GM21367 (cell line): ENCODE measurements at regions not wholly inside any gene's neighbourhood (a gene's known extent, or its start where the extent isn't known, plus 50 kb on each side); places are given as distances from the start of the nearest gene placed in this dataset.
"Not testable (repeated sequence)": the region's sequence is repeated elsewhere in the genome, so short reads cannot be mapped to it uniquely, and the experiment has no call there.

Source experiments
- ATAC-seq: cut with Tn5 transposase; IDR thresholded peaks from one replicate; pipeline ENCODE4 v1.9.1; 2021; ENCODE audit not compliant: unreplicated experiment

- ATAC-seq: no peak
Measured at GRCh38 chr3:72081471-72082185, 296.7 kb upstream of the PROK2 start.

- no peak for ATAC-seq
Measured at GRCh38 chr3:72080800-72081199, 295.9 kb upstream of the PROK2 start.

- no peak for ATAC-seq
Measured at GRCh38 chr3:72080095-72080494, 295.1 kb upstream of the PROK2 start.

GRCh38 chr3:72079369-72079872 is 294.5 kb upstream of the PROK2 start:
- no peak for ATAC-seq

GRCh38 chr3:72078676-72079368 is 293.9 kb upstream of the PROK2 start:
- no peak for ATAC-seq

- ATAC-seq: no peak
Measured at GRCh38 chr3:72077473-72078259, 292.7 kb upstream of the PROK2 start.

GRCh38 chr3:72075848-72076247 is 290.9 kb upstream of the PROK2 start:
- not testable (repeated sequence) for ATAC-seq

- no peak for ATAC-seq
Measured at GRCh38 chr3:72071624-72072023, 286.7 kb upstream of the PROK2 start.

- no peak for ATAC-seq
Measured at GRCh38 chr3:72070005-72070404, 285.1 kb upstream of the PROK2 start.

- ATAC-seq: no peak
Measured at GRCh38 chr3:72069543-72069942, 284.6 kb upstream of the PROK2 start.

- no peak for ATAC-seq
Measured at GRCh38 chr3:72068621-72069020, 283.7 kb upstream of the PROK2 start.

- ATAC-seq: no peak
Measured at GRCh38 chr3:72067721-72068120, 282.8 kb upstream of the PROK2 start.

GRCh38 chr3:72065872-72066641 is 281.1 kb upstream of the PROK2 start:
- no peak for ATAC-seq

- ATAC-seq: no peak
Measured at GRCh38 chr3:72065236-72065635, 280.3 kb upstream of the PROK2 start.

- not testable (repeated sequence) for ATAC-seq
Measured at GRCh38 chr3:72064727-72065126, 279.8 kb upstream of the PROK2 start.

- ATAC-seq: no peak
Measured at GRCh38 chr3:72062017-72062416, 277.1 kb upstream of the PROK2 start.

- no peak for ATAC-seq
Measured at GRCh38 chr3:72060447-72061034, 275.6 kb upstream of the PROK2 start.

- no peak for ATAC-seq
Measured at GRCh38 chr3:72058493-72059081, 273.6 kb upstream of the PROK2 start.

- ATAC-seq: no peak
Measured at GRCh38 chr3:72055436-72055835, 270.5 kb upstream of the PROK2 start.

GRCh38 chr3:72054976-72055375 is 270.0 kb upstream of the PROK2 start:
- no peak for ATAC-seq
